GM19043 (cell line): ENCODE measurements at regions not wholly inside any gene's neighbourhood (a gene's known extent, or its start where the extent isn't known, plus 50 kb on each side); places are given as distances from the start of the nearest gene placed in this dataset.
A peak's percentile ranks its signal among the peaks of the same experiment; 100 is the strongest.

Experiments
- ATAC-seq: cut with Tn5 transposase; IDR thresholded peaks from one replicate; pipeline ENCODE4 v1.9.1; 2021; ENCODE audit warnings: low read depth; ENCODE audit not compliant: unreplicated experiment

GRCh38 chr6:126526996-126527606 is 187.2 kb downstream of the CENPW start:
- ATAC-seq, result no peak

- ATAC-seq, result no peak
These were observed 189.9 kb downstream of the CENPW start for GRCh38 chr6:126529637-126530362.

- ATAC-seq, result no peak
These were observed 190.9 kb downstream of the CENPW start for GRCh38 chr6:126530775-126531174.

GRCh38 chr6:126531286-126531685 is 191.4 kb downstream of the CENPW start:
- ATAC-seq, result no peak

- peak; percentile 64 for ATAC-seq
These were observed 191.9 kb downstream of the CENPW start for GRCh38 chr6:126531840-126532239.

- no peak for ATAC-seq
These were observed 194.5 kb downstream of the CENPW start for GRCh38 chr6:126534401-126534800.

GRCh38 chr6:126535138-126535537 is 195.2 kb downstream of the CENPW start:
- ATAC-seq, result no peak

- ATAC-seq, result no peak
These were observed 195.7 kb downstream of the CENPW start for GRCh38 chr6:126535595-126535994.

- no peak for ATAC-seq
These were observed 197.3 kb downstream of the CENPW start for GRCh38 chr6:126537061-126537816.

GRCh38 chr6:126539022-126539421 is 199.1 kb downstream of the CENPW start:
- no peak for ATAC-seq

- no peak for ATAC-seq
These were observed 200.2 kb downstream of the CENPW start for GRCh38 chr6:126540161-126540560.

- ATAC-seq, result no peak
These were observed 202.0 kb downstream of the CENPW start for GRCh38 chr6:126541806-126542491.

- ATAC-seq, result no peak
These were observed 206.7 kb downstream of the CENPW start for GRCh38 chr6:126546541-126547120.

- ATAC-seq, result no peak
These were observed 208.4 kb downstream of the CENPW start for GRCh38 chr6:126548300-126548699.

- ATAC-seq, result no peak
These were observed 210.4 kb downstream of the CENPW start for GRCh38 chr6:126550323-126550722.

GRCh38 chr6:126551832-126552231 is 211.9 kb downstream of the CENPW start:
- ATAC-seq, result no peak

GRCh38 chr6:126553854-126554253 is 213.9 kb downstream of the CENPW start:
- ATAC-seq, result no peak

- no peak for ATAC-seq
These were observed 230.6 kb downstream of the CENPW start for GRCh38 chr6:126570507-126570906.

GRCh38 chr6:126574301-126574700 is 234.4 kb downstream of the CENPW start:
- no peak for ATAC-seq

- no peak for ATAC-seq
These were observed 241.4 kb downstream of the CENPW start for GRCh38 chr6:126581316-126581715.
